Hematopoietic multipotent progenitor cell treated with erythropoietin and hydrocortisone succinate and interleukin-3 and kit ligand, for 6 days (in vitro differentiated cells): ENCODE measurements at regions not wholly inside any gene's neighbourhood (a gene's known extent, or its start where the extent isn't known, plus 50 kb on each side); places are given as distances from the start of the nearest gene placed in this dataset.

Source experiments
- DNase-seq: peaks from one replicate; pipeline ENCODE4 v3.0.0-alpha.2; 2015

- DNase-seq: no peak
Measured at GRCh38 chr21:24197132-24197643, 1410.1 kb downstream of the MRPL39 start.

DNA sequence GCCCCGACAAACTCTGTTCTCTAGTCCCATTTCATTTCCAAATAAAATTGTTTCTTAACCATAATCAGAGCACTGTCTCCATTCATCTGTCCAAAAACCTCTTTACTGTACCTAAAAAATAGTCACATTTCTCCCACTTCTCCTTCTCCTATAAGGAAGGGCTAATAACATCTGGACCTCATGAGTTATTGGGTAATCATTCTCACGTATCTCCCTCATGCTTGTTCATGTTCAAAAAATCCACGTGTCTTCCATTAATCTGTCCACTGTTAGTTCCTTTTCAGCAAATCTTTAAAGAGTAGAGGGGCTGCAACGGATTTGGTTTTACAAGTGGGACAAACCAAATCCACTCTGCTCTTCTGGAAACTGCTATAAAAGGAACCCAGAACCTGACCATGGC, 1418.8 kb downstream of the MRPL39 start:
- no peak for DNase-seq

DNA sequence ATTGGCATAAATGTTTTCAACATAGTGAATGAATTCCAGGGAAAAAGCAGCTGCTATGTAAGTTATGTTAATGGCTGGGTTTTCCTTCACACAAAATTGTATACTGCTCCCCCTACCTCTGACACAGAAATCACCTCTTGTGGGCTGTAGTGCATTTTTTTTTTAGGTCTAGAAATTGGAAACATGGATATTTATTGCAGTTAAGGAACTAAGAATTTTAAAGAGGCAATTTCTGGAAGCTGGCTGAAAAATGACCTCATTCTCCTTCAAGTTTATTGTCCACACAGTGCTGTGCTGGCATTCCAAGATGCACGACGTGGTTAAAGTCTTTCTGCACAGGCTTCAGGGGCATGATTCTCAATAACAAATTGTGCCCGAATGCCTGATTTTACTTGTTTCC, 1424.2 kb downstream of the MRPL39 start:
- DNase-seq: no peak

- no peak for DNase-seq
Measured at GRCh38 chr21:24179110-24179509, 1428.2 kb downstream of the MRPL39 start.

DNA sequence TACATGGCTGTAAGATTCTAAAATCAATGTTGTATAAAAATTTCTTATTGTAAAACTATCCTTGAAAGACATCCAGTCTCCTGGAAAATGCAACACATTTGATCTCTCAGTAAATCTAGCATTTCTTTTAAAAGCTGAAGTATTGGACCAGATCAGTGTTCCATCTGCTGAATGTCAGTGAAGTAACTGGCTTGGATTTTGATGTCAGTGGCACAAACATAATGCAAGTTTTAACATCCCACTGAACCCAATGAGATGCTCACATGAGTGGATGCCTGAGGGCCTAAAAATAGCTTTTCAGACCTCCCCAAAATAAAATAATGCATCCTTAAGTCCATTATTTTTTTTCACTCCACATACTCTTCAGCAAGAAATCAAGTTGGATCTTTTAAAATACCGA, 1432.2 kb downstream of the MRPL39 start:
- no peak for DNase-seq

DNA sequence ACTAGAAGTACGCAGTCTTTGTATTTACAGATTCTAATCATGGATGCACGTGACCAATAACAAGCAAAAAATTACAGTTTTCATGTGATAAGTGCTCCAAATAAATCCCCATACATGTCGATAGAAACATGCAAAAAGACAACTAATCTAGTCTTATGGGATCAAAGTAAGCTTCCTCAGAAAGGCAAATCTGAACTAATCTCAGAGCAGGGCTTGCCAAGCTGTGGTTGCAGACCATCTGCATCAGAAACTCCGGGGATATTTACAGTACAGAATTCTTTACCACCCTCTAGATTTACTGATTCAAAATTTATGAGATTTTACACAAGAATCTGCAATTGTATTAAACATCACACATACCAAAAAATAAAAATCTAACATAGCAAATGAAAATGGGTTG, 1435.5 kb downstream of the MRPL39 start:
- no peak for DNase-seq

DNA sequence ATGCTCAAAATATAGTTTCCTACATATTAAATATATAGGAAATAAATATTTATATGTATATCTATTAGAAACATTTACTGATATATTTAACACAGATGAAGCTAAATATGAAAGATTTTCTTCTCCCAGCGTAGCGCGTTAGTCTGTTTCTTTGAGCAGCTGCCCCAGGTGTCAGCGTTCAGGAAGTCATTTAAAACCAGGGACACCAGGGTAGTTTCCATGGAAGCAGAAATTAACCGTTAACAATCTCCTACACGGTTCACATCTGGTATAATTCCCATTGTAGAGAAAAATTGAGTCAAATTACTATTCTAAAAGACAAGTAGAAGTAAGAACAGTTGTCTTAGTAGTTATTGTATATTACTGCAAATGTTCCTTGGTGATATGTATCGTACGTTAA, 1443.7 kb downstream of the MRPL39 start:
- DNase-seq: no peak

DNA sequence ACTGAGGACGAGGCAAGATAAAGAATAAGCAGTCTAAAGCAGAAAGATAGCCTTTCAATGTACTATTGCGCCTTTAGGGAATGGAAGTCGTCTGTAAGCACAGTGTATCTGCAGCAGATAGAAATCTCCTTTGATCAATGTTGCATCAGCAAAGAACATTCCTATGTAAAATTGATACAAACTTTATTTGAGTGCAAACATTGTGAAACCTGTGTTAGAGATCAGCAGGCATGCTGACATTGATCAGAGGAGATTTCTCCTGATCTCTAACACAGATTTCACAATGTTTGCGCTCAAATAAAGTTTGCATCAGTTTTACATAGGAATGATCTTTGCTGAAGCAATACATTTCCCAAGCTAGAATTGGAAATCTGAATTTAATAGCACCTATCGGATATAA, 1446.8 kb downstream of the MRPL39 start:
- DNase-seq: no peak

DNA sequence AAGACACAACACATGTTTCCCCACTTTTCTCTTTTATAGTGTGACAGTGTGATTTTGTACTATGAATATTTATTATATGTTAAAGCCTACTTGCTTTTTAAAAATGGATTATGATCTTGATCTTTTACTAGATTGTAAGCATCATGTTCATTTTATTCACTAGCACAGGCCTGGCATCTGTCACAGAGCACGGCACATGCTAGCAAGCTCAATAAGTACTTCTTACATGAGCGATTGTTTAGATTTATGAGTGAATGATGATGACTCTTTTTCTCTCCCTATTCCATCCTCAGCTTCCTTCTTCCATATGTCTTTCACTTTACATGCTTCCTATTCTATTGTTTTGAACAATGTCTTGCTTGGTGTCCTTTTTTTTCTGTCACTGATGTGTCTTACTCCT, 1454.1 kb downstream of the MRPL39 start:
- no peak for DNase-seq

DNA sequence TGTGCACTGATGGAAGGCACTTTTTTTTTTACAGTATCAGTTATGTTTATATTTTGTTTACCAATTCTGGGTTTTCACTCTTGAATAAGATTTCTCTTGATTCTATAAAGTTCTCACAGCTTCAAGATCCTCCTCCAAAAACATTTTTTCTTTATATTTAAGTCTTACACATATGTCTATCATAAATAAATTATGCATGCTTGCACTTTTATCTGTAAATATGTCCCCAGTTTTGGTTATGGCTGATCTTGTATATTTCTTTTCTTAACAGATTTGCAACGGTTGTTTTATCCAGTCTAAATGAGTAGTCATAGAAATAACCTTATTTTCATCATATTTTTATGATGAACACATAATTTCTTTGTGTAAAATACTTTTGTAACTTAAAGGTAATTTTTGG, 1456.5 kb downstream of the MRPL39 start:
- no peak for DNase-seq

GRCh38 chr21:24148461-24148860, 1458.8 kb downstream of the MRPL39 start:
- DNase-seq: no peak

- no peak for DNase-seq
Measured at GRCh38 chr21:24147674-24148073, 1459.6 kb downstream of the MRPL39 start.

DNA sequence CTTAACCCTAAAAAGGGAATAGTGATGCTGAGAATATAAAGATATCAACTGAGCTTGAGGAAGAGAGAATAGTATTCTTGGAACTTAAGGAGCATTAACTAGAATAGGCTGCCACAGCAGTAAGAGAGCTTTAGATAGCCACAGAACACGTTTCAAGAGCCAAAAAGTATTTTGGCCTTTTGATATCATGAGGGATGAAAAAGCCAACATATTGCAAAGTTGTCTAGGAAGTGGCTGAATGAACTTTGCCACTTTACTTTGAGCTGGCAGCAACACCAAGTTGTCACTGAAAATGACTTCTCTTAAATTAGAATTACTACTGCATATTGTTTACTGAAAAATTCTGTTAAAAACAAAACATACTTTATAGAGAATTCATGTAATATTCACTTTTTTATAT, 1476.2 kb downstream of the MRPL39 start:
- no peak for DNase-seq

GRCh38 chr21:24127651-24128050, 1479.6 kb downstream of the MRPL39 start:
- no peak for DNase-seq

DNA sequence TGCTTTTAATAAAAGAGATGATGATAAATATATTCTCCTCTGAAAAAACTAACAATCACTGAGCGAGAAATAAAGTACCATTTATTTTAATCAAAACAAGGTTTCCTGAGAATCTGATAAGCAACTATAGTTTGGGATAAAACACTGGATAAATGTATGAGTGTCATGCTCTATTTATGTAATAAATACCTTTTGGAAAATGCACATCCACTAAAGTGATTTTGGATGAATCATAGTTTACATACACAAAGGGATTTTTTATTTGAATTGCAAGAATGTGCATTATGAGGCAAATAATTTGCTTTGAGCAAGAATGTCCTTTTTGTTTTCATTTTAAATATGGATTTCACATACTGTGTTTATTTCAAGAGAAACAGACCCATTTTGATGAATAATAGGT, 1483.5 kb downstream of the MRPL39 start:
- no peak for DNase-seq

GRCh38 chr21:24118738-24119459, 1488.4 kb downstream of the MRPL39 start:
- no peak for DNase-seq

GRCh38 chr21:24115141-24115540, 1492.1 kb downstream of the MRPL39 start:
- no peak for DNase-seq

- DNase-seq: no peak
Measured at GRCh38 chr21:24112020-24112419, 1495.3 kb downstream of the MRPL39 start.

DNA sequence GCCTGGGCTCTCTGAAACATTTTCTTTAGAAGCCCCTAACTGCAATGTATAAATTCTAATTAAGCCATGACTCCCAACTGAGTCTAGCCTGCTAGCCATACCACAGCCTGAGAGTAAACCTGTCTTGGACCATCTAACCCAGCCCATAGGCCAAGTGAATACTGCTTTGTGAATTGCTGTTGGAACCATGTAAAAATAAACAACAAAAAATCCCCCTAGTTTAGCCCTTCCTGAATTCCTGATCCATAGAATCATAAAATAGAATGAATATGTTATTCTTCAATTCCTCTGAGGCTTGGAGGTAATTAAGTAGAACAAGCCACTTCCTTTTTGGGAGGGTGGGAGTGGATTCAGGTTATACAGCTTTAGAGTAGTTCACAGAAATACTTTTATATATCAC, 1496.4 kb downstream of the MRPL39 start:
- DNase-seq: no peak

- no peak for DNase-seq
Measured at GRCh38 chr21:24097181-24097580, 1510.1 kb downstream of the MRPL39 start.

DNA sequence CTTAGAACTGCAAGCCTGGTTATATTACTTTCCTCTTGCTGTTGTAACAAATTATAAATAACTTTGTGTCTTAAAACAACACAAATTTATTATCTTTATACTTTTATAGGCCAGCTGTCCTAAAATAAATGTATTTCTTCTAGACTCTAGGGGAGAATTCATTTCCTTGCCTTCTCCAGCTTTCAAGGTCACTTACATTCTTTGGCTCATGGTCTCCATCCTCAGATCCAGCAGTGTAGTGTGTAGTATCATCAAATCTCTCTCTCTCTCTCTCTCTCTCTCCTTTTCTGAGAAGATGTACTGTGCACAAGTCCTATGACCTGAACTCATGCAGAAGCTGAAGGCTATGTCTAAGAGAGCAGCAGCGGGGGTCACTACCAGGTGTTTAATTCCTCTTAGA, 1510.6 kb downstream of the MRPL39 start:
- DNase-seq: no peak

DNA sequence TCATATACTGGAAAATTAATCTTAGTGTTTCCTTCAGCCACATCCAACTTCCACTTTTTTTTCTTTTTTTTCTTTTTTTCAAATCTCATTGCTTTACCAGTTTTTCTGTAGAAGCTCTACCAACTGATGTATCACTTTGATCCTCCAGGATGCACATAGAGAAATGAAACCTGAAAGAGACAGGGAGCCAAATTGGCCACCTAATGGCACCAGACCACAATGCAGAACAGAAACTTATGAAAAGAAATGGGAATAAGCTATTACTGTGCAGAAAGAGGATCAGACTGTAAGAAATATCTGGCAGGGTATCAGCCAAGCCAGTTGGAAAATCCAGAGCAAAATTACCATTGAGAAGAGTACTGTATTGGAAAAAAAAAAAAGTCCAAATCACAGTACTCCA, 1514.2 kb downstream of the MRPL39 start:
- DNase-seq: no peak

- DNase-seq: peak; percentile 11
Measured at GRCh38 chr21:24076179-24076578, 1531.1 kb downstream of the MRPL39 start.

GRCh38 chr21:24055696-24056095, 1551.6 kb downstream of the MRPL39 start:
- DNase-seq: no peak

DNA sequence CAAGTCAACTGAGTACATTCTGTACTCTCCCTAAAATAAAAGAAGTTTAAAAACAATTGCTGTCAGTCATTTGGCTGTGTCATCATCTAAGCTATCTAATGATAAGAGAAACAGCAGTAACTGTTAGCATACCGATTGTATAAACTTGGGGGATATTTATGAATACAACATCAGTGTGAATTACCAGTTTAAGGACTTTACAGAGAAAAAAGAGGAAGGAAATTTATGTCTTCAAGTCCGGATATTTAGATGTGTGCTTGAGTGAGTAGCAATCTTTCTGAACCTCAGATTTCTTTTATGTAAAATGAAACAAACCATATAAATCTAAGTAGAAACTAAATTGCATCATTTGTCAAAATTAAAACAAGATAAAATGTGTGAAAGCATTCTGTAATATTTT, 1557.0 kb downstream of the MRPL39 start:
- DNase-seq: peak; percentile 9
